ENCODE measurements at regions not wholly inside any gene's neighbourhood (a gene's known extent, or its start where the extent isn't known, plus 50 kb on each side); places are given as distances from the start of the nearest gene placed in this dataset.
"Not testable (repeated sequence)": the region's sequence is repeated elsewhere in the genome, so short reads cannot be mapped to it uniquely, and the experiment has no call there.

DNA sequence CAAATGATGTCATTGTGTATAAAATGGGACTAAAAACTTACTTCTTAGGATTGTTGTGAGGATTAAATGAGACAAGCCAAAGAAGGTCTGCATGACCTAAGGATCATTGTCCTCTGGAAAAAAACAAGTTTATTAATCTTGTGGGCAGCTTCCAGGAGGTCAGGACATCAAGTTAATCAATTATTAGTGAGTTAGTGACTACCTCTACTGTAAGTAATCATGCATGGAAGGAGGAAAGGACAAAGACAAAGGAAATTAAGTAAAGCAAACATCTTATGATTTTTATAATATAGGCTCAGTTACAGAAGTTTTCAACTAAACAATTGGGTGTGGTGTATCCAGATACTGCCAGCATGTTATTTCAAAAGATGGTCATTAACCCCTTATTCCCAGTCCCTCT lies 129.3 kb upstream of the TUT7 start:
- Histone ChIP-seq H3K79me2 (ENCODE audit: low read length) (no peaks in the 10 kb centered on the region), H3K9me2 (replicated peaks; ENCODE audit: low read length) (no peaks in the 10 kb centered on the region), H3K36me3 (ENCODE audit: low read depth, low read length) (no peaks in the 10 kb centered on the region), H3K9me3 (ENCODE audit: low read length) (no peaks in the 10 kb centered on the region), H3K9ac (ENCODE audit: low read length) (no peak overlapping the region), H3F3A (ENCODE audit: low read length, unreplicated experiment) (no peaks in the 10 kb centered on the region), H3K4me1 (ENCODE audit: insufficient read depth, low read length) (no peaks in the 10 kb centered on the region), H3K27ac (ENCODE audit: low read length) (no peak overlapping the region), H2AFZ (ENCODE audit: low read length) (no peak overlapping the region), H3K4me3 (ENCODE audit: low read length) (no peak overlapping the region), H4K20me1 (ENCODE audit: low read length) (no peaks in the 10 kb centered on the region), H3K27me3 (ENCODE audit: low read length) (no peaks in the 10 kb centered on the region), H3K4me2 (ENCODE audit: low read length) (no peak overlapping the region)
- ATAC-seq (no peak), DNase-seq (no peak)
- BruUV-seq (replicated peaks) = no TSS peak
- intact Hi-C loops (cut with micrococcal nuclease) = no loop called here
- ChIA-PET CTCF (no interaction called here), POLR2A (ENCODE audit: unreplicated experiment) (no interaction called here)
- TF ChIP-seq EZH2phosphoT487 (IDR thresholded peaks at IDR 0.05; ENCODE audit: borderline replicate concordance, low read length) (no peak), EZH2 (IDR thresholded peaks at IDR 0.05; ENCODE audit: low read length, unreplicated experiment) (no peak)
- TF ChIP-seq, protein P1, sequence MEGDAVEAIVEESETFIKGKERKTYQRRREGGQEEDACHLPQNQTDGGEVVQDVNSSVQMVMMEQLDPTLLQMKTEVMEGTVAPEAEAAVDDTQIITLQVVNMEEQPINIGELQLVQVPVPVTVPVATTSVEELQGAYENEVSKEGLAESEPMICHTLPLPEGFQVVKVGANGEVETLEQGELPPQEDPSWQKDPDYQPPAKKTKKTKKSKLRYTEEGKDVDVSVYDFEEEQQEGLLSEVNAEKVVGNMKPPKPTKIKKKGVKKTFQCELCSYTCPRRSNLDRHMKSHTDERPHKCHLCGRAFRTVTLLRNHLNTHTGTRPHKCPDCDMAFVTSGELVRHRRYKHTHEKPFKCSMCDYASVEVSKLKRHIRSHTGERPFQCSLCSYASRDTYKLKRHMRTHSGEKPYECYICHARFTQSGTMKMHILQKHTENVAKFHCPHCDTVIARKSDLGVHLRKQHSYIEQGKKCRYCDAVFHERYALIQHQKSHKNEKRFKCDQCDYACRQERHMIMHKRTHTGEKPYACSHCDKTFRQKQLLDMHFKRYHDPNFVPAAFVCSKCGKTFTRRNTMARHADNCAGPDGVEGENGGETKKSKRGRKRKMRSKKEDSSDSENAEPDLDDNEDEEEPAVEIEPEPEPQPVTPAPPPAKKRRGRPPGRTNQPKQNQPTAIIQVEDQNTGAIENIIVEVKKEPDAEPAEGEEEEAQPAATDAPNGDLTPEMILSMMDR (conservative IDR thresholded peaks at IDR 0.05; ENCODE audit: low read depth, low read length) = no peak

DNA sequence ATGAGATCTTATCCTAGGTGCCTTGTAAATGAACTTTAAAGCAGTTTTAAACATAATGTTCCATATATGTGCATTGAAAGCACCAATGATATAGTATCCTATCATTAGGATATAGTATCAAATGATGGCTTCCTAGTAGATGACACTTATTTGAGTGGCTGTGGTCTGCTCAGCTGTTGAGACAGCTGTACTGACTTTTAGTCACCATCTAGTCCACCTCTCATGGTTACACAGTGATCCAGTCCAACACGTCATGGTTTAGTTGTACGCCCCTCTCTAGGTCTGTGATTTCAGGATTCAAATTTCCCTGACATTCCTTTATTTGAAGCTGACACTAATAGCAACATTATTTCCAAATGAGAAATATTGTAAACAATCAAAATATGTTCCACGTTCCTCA lies 127.3 kb upstream of the TUT7 start:
- BruUV-seq (replicated peaks) = no TSS peak
- no peaks in the 10 kb centered on the region for H3K9me3 ChIP-seq (ENCODE audit: low read length)
- no peaks in the 10 kb centered on the region for H3K79me2 ChIP-seq (ENCODE audit: low read length)
- H2AFZ ChIP-seq (ENCODE audit: low read length) = no peak overlapping the region
- no peaks in the 10 kb centered on the region for H4K20me1 ChIP-seq (ENCODE audit: low read length)
- H3K4me2 ChIP-seq (ENCODE audit: low read length) = no peak overlapping the region
- no peak overlapping the region for H3K27ac ChIP-seq (ENCODE audit: low read length)
- H3F3A ChIP-seq (ENCODE audit: low read length, unreplicated experiment) = no peaks in the 10 kb centered on the region
- no peak overlapping the region for H3K9ac ChIP-seq (ENCODE audit: low read length)
- no peak for TF ChIP-seq EZH2phosphoT487 (IDR thresholded peaks at IDR 0.05; ENCODE audit: borderline replicate concordance, low read length)
- TF ChIP-seq EZH2 (IDR thresholded peaks at IDR 0.05; ENCODE audit: low read length, unreplicated experiment) = no peak
- TF ChIP-seq, protein P1 (conservative IDR thresholded peaks at IDR 0.05; ENCODE audit: low read depth, low read length) = no peak
- no peaks in the 10 kb centered on the region for H3K36me3 ChIP-seq (ENCODE audit: low read depth, low read length)
- ATAC-seq (no peak), DNase-seq (no peak)
- intact Hi-C loops (cut with micrococcal nuclease) = no loop called here
- H3K9me2 ChIP-seq (replicated peaks; ENCODE audit: low read length) = no peaks in the 10 kb centered on the region
- ChIA-PET CTCF (no interaction called here), POLR2A (ENCODE audit: unreplicated experiment) (no interaction called here)
- H3K4me3 ChIP-seq (ENCODE audit: low read length) = no peak overlapping the region
- no peaks in the 10 kb centered on the region for H3K4me1 ChIP-seq (ENCODE audit: insufficient read depth, low read length)
- H3K27me3 ChIP-seq (ENCODE audit: low read length) = no peaks in the 10 kb centered on the region

DNA sequence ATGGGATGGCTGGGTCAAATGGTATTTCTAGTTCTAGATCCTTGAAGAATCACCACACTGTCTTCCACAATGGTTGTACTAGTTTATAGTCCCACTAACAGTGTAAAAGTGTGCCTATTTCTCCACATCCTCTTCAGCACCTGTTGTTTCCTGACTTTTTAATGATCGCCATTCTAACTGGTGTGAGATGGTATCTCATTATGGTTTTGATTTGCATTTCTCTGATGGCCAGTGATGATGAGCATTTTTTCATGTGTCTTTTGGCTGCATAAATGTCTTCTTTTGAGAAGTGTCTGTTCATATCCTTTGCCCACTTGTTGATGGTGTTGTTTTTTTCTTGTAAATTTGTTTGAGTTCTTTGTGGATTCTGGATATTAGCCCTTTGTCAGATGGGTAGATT lies 121.0 kb upstream of the TUT7 start:
- BruUV-seq (replicated peaks); intact Hi-C loops (cut with micrococcal nuclease); H3K4me3 ChIP-seq (ENCODE audit: low read length); H3K4me1 ChIP-seq (ENCODE audit: insufficient read depth, low read length); POLR2A ChIA-PET (ENCODE audit: unreplicated experiment); H3F3A ChIP-seq (ENCODE audit: low read length, unreplicated experiment); ATAC-seq; H3K36me3 ChIP-seq (ENCODE audit: low read depth, low read length); H3K4me2 ChIP-seq (ENCODE audit: low read length); CTCF ChIA-PET; H3K9me3 ChIP-seq (ENCODE audit: low read length); H3K27me3 ChIP-seq (ENCODE audit: low read length); H3K9me2 ChIP-seq (replicated peaks; ENCODE audit: low read length); H3K79me2 ChIP-seq (ENCODE audit: low read length); DNase-seq; H3K27ac ChIP-seq (ENCODE audit: low read length); H2AFZ ChIP-seq (ENCODE audit: low read length); H3K9ac ChIP-seq (ENCODE audit: low read length); H4K20me1 ChIP-seq (ENCODE audit: low read length): not testable (repeated sequence)

All from PC-3 (cell line).